ENCODE measurements at regions not wholly inside any gene's neighbourhood (a gene's known extent, or its start where the extent isn't known, plus 50 kb on each side); places are given as distances from the start of the nearest gene placed in this dataset.
A peak's percentile ranks its signal among the peaks of the same experiment; 100 is the strongest.
"Not testable (repeated sequence)": the region's sequence is repeated elsewhere in the genome, so short reads cannot be mapped to it uniquely, and the experiment has no call there.

DNA sequence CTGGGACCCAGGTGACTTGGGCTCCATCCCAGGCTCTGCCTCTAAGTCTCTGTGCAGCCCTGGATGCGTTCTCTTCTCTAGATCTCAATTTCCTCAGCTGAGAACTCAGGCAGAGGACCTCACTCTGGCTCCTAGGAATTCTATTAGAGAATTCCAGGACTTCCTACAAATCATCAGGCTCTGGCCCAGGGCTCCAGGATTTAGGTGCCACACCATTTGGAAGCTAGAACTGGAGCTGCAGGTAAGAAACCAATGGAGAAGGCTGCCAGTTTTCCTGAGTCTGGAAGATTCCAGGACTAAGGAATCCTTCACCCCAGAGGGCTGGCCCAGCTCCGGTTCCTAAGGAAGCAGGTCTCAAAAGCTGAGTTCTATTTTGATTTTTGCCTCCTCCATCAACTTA, 189.8 kb upstream of the CDH5 start:
- no peak for DNase-seq (ENCODE audit: low read depth, low spot score)
- H3K27ac ChIP-seq, result no peak overlapping the region
- H3K9me3 ChIP-seq (ENCODE audit: low read depth, low read length), result no peaks in the 10 kb centered on the region
- no peak for TF ChIP-seq EZH2 (IDR thresholded peaks at IDR 0.05)
- TF ChIP-seq POLR2AphosphoS5 (IDR thresholded peaks at IDR 0.05; ENCODE audit: borderline replicate concordance, low read depth, low read length), result no peak
- TF ChIP-seq FOXP2 (optimal IDR thresholded peaks at IDR 0.05; ENCODE audit: control extremely low read depth, extremely low read length, insufficient read depth), result no peak
- H3K4me3 ChIP-seq, result no peak overlapping the region
- H3K36me3 ChIP-seq (ENCODE audit: insufficient read depth, low read length), result no peaks in the 10 kb centered on the region
- no peak overlapping the region for H3K9ac ChIP-seq (ENCODE audit: insufficient read length)

DNA sequence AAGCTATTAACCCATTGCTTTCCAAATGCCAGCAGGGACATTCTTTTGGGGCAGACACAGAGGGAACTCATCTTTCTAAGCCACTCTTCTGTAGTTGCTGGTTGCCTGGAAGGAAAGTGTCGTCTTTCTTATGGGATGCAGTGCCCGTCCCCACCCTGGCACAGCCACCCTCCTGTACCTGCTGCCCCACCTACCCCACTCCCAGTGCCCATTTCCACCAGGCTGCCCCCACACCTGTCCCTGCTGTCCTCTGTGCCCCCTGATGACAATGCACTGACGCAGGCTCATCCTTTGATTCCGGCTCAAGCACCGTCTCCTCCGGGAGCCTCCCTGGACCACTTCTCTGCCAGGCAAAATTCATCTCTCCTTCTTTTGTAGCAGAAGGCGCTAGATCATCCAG, 190.4 kb upstream of the CDH5 start:
- no peak for DNase-seq (ENCODE audit: low read depth, low spot score)
- H3K4me3 ChIP-seq, result no peak overlapping the region
- H3K9me3 ChIP-seq (ENCODE audit: low read depth, low read length), result no peaks in the 10 kb centered on the region
- H3K9ac ChIP-seq (ENCODE audit: insufficient read length), result no peak overlapping the region
- TF ChIP-seq EZH2 (IDR thresholded peaks at IDR 0.05) (no peak), POLR2AphosphoS5 (IDR thresholded peaks at IDR 0.05; ENCODE audit: borderline replicate concordance, low read depth, low read length) (no peak), FOXP2 (optimal IDR thresholded peaks at IDR 0.05; ENCODE audit: control extremely low read depth, extremely low read length, insufficient read depth) (no peak)
- H3K27ac ChIP-seq, result peak overlapping the region; percentile 74; the same call in 1 of the 2 replicates
- no peaks in the 10 kb centered on the region for H3K36me3 ChIP-seq (ENCODE audit: insufficient read depth, low read length)

DNA sequence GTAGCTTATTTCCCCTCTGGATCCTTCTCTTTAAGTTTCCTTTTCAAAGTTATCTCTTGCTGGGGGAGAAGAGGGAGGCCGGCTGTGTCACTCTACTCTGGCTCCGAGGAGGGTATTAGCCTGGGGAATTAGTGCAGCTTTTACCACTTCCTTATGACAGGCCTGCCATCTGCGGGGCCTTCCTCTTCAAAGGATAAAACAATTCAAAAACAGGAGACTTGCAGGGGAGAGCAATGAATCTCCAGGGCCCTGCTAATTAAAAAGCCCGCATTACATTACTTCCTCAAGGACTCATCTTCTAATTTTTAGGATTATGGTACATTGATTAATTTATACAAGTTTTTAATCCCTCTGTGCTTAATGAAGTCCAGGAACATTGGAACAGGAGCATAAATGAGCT, 190.9 kb upstream of the CDH5 start:
- Histone ChIP-seq H3K27ac (peak overlapping the region; percentile 74), H3K4me3 (peak overlapping the region; percentile 18; the same call in 1 of the 2 replicates), H3K9me3 (ENCODE audit: low read depth, low read length) (no peaks in the 10 kb centered on the region), H3K9ac (ENCODE audit: insufficient read length) (no peak overlapping the region), H3K36me3 (ENCODE audit: insufficient read depth, low read length) (no peaks in the 10 kb centered on the region)
- DNase-seq (ENCODE audit: low read depth, low spot score), result no peak
- TF ChIP-seq POLR2AphosphoS5 (IDR thresholded peaks at IDR 0.05; ENCODE audit: borderline replicate concordance, low read depth, low read length) (no peak), EZH2 (IDR thresholded peaks at IDR 0.05) (no peak), FOXP2 (optimal IDR thresholded peaks at IDR 0.05; ENCODE audit: control extremely low read depth, extremely low read length, insufficient read depth) (no peak)

DNA sequence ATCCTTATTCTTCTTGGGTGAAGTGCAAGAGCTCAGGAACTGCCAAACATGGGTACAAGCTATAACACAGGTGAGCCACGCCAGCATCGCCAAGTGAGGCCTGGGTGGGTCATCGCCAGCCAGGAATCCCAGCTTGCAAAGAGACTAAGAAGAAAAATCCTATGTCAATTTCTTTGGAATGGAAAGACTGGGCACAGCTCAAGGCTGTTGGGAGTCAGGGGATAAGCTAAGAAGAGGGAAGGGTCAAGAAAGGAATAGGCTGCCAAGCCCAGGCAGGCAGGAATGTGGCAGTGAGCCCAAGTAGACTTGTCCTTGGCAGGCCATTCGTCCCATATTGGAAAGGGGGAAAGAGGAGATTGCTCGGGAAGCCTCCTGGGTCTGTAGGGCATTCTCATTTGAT, 191.4 kb upstream of the CDH5 start:
- TF ChIP-seq FOXP2 (optimal IDR thresholded peaks at IDR 0.05; ENCODE audit: control extremely low read depth, extremely low read length, insufficient read depth), result no peak
- TF ChIP-seq POLR2AphosphoS5 (IDR thresholded peaks at IDR 0.05; ENCODE audit: borderline replicate concordance, low read depth, low read length), result no peak
- TF ChIP-seq EZH2 (IDR thresholded peaks at IDR 0.05), result no peak
- H3K4me3 ChIP-seq, result 0 out of 2 replicates have a peak overlapping the region, but pooled peaks have one; percentile 18

DNA sequence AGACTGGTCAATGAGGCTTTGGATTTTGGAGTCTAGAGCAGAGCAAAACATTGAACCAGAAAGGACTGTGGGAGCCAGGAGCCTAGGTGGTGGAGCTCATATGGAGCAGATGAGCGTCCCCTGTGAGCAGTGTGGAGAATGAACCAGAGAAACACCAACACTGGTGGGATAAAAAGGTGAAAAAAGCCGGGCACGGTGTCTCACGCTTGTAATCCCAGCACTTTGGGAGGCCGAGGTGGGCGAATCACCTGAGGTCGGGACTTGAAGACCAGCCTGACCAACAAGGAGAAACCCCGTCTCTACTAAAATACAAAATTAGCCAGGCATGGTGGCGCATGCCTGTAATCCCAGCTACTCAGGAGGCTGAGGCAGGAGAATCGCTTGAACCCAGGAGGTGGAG, 192.7 kb upstream of the CDH5 start:
- H3K27ac ChIP-seq; H3K36me3 ChIP-seq (ENCODE audit: insufficient read depth, low read length); H3K9ac ChIP-seq (ENCODE audit: insufficient read length); DNase-seq (ENCODE audit: low read depth, low spot score); H3K9me3 ChIP-seq (ENCODE audit: low read depth, low read length); H3K4me3 ChIP-seq: not testable (repeated sequence)

More for the DNA sequence above, 191.4 kb upstream of the CDH5 start:
- H3K27ac ChIP-seq, result peak overlapping the region; percentile 74
- H3K9ac ChIP-seq (ENCODE audit: insufficient read length), result no peak overlapping the region
- H3K9me3 ChIP-seq (ENCODE audit: low read depth, low read length), result no peaks in the 10 kb centered on the region
- no peak for DNase-seq (ENCODE audit: low read depth, low spot score)
- H3K36me3 ChIP-seq (ENCODE audit: insufficient read depth, low read length), result no peaks in the 10 kb centered on the region

DNA sequence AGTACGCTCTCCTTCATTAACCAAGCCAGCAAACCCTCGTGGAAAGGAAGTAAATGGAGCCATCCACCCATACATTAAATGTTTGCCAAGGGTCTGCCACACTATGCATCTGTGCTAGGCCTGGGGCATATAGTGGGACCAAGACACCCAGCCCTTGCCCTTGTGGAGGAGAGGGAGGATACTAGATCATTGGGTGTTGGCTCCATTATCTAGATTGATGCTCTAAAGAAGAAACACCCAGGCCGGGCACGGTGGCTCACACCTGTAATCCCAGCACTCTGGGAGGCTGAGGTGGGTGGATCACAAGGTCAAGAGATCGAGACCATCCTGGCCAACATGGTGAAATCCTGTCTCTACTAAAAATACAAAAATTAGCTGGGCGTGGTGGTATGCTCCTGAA, 193.3 kb upstream of the CDH5 start:
- H3K4me3 ChIP-seq; DNase-seq (ENCODE audit: low read depth, low spot score); H3K36me3 ChIP-seq (ENCODE audit: insufficient read depth, low read length); H3K9me3 ChIP-seq (ENCODE audit: low read depth, low read length); H3K27ac ChIP-seq; H3K9ac ChIP-seq (ENCODE audit: insufficient read length): not testable (repeated sequence)

DNA sequence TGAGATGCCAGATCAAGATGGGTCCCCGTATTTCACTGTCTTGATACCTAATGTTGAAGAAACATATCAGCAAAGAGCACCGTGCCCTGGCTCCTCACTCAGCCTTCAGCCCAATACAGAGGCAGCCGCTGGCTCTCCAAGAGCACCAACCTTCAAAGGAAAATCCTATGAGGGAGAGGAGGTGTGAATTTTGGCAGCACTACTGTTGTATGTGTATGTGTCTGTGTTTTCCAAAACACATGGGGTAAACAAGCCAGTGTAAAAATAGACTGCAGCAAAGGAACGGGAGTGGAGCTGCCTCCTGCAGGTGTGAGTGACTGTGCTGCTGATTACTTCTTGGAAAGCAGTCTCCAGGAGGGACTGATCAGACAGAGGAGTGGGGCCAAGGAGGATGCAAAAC, 194.0 kb upstream of the CDH5 start:
- Histone ChIP-seq H3K9ac (ENCODE audit: insufficient read length) (no peak overlapping the region), H3K4me3 (no peak overlapping the region), H3K36me3 (ENCODE audit: insufficient read depth, low read length) (no peaks in the 10 kb centered on the region), H3K27ac (no peak overlapping the region), H3K9me3 (ENCODE audit: low read depth, low read length) (no peaks in the 10 kb centered on the region)
- DNase-seq (ENCODE audit: low read depth, low spot score), result no peak
- TF ChIP-seq POLR2AphosphoS5 (IDR thresholded peaks at IDR 0.05; ENCODE audit: borderline replicate concordance, low read depth, low read length) (no peak), EZH2 (IDR thresholded peaks at IDR 0.05) (no peak), FOXP2 (optimal IDR thresholded peaks at IDR 0.05; ENCODE audit: control extremely low read depth, extremely low read length, insufficient read depth) (no peak)

DNA sequence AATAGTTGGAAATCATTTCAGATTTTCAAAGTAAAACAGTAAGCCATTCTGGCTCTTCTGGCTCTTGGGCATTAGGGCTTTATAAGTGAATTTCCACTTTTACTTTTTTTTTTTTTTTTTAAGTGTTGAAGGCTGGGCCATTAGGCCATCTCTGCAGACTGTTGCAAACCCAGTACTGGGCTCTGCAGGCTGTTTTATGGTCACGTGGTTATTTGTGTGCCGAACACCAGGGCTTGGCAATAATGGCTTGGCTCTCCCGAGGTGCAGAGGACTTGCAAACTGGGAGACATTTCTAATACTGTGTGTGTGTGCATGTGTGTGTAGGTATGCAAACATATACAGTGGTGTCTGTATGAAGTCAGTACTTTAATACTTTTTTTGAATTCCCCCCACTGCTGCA, 194.9 kb upstream of the CDH5 start:
- Histone ChIP-seq H3K9ac (ENCODE audit: insufficient read length) (no peak overlapping the region), H3K9me3 (ENCODE audit: low read depth, low read length) (no peaks in the 10 kb centered on the region), H3K36me3 (ENCODE audit: insufficient read depth, low read length) (no peaks in the 10 kb centered on the region), H3K4me3 (no peak overlapping the region), H3K27ac (no peak overlapping the region)
- DNase-seq (ENCODE audit: low read depth, low spot score), result no peak
- no peak for TF ChIP-seq FOXP2 (optimal IDR thresholded peaks at IDR 0.05; ENCODE audit: control extremely low read depth, extremely low read length, insufficient read depth)
- no peak for TF ChIP-seq EZH2 (IDR thresholded peaks at IDR 0.05)
- TF ChIP-seq POLR2AphosphoS5 (IDR thresholded peaks at IDR 0.05; ENCODE audit: borderline replicate concordance, low read depth, low read length), result no peak

DNA sequence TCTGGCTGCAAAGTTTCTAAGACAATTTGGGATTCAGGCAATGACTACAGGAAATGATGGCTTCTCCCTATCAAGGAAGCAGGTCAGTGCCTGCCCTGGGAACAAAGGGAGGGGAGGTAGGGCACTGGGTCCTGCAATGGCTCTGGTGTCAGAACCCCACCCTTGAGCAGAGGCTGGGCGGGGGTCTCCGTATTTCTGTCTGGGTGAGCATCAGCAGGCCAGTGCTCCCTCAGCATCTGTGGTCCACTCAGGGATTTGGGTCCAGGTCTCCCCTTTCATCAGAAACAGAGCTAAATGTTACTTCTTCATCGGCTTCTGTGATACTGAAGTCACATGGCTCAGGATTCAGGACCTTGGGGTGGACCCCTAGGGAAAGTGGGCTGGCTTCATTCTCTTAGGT, 195.5 kb upstream of the CDH5 start:
- no peak overlapping the region for H3K4me3 ChIP-seq
- H3K27ac ChIP-seq, result no peak overlapping the region
- no peaks in the 10 kb centered on the region for H3K36me3 ChIP-seq (ENCODE audit: insufficient read depth, low read length)
- no peak for TF ChIP-seq EZH2 (IDR thresholded peaks at IDR 0.05)
- TF ChIP-seq POLR2AphosphoS5 (IDR thresholded peaks at IDR 0.05; ENCODE audit: borderline replicate concordance, low read depth, low read length), result no peak
- no peak for TF ChIP-seq FOXP2 (optimal IDR thresholded peaks at IDR 0.05; ENCODE audit: control extremely low read depth, extremely low read length, insufficient read depth)
- H3K9me3 ChIP-seq (ENCODE audit: low read depth, low read length), result no peaks in the 10 kb centered on the region
- no peak overlapping the region for H3K9ac ChIP-seq (ENCODE audit: insufficient read length)
- DNase-seq (ENCODE audit: low read depth, low spot score), result no peak
